ENCODE measurements at regions not wholly inside any gene's neighbourhood (a gene's known extent, or its start where the extent isn't known, plus 50 kb on each side); places are given as distances from the start of the nearest gene placed in this dataset.

DNA sequence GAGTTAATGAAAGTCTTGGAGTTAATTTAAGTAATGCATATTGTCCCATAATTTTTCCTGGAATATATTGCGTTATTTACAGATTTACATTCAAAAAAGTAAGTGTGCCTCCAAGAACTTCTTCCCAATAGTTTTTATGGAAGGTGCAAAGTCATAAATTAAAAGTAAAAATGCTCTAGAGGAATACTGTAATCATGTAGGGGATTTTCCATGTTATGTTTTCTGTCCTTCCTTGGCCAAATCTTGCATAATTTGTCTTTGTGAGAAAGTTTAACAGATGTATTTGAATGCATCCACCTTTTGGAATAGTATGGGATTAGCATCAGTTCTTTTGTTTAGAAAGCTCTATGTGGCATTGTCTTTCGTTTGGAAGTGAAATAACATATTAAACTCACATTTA lies 144.1 kb upstream of the GIMD1 start:
- DNase-seq, result no peak

DNA sequence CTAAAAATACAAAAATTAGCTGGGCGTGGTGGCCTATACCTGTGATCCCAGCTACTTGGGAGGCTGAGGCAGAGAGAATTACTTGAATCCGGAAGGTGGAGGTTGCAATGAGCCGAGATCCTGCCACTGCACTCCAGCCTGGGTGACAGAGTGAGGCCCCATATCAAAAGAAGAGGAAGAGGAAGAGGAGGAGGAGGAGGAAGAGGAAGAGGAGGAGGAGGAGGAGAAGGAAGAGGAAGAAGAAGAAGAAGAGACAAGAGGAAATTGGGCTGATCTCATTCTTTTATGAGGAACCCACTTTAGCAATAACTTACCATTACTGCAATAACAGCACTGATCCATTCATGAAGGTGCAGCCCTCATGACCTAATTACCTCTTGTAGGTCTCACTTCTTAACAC lies 138.9 kb upstream of the GIMD1 start:
- DNase-seq, result no peak

- no peak for DNase-seq
Observed at GRCh38 chr4:106503116-106504050, 134.8 kb upstream of the GIMD1 start.

- DNase-seq, result no peak
Observed at GRCh38 chr4:106502106-106502699, 133.6 kb upstream of the GIMD1 start.

DNA sequence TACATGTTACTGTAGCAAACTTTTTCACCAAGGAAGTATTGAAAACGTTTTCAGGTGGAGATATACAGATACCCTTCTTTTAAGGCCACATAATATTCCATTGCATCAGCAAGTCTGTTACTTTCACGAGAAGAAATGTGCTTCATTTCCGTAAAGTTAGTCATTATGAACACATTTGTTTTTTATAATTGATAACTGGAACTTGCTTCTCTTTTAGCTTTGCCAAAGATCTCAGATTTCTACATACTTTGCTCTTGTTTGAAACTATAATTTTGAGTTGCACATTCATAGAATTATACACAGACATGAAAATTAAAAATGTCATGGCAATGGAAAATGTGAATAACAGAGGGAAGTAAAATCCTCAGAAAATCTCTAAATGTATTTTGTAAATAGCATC lies 128.7 kb upstream of the GIMD1 start:
- DNase-seq, result no peak

- DNase-seq, result no peak
Observed at GRCh38 chr4:106496061-106496460, 127.5 kb upstream of the GIMD1 start.

- DNase-seq, result no peak
Observed at GRCh38 chr4:106495476-106495875, 126.9 kb upstream of the GIMD1 start.

GRCh38 chr4:106494066-106494465 lies 125.5 kb upstream of the GIMD1 start:
- DNase-seq, result no peak

GRCh38 chr4:106493086-106493485 lies 124.5 kb upstream of the GIMD1 start:
- no peak for DNase-seq

- no peak for DNase-seq
Observed at GRCh38 chr4:106486533-106486932, 118.0 kb upstream of the GIMD1 start.

GRCh38 chr4:106481801-106482200 lies 113.2 kb upstream of the GIMD1 start:
- DNase-seq, result no peak

- no peak for DNase-seq
Observed at GRCh38 chr4:106478152-106478551, 109.6 kb upstream of the GIMD1 start.

DNA sequence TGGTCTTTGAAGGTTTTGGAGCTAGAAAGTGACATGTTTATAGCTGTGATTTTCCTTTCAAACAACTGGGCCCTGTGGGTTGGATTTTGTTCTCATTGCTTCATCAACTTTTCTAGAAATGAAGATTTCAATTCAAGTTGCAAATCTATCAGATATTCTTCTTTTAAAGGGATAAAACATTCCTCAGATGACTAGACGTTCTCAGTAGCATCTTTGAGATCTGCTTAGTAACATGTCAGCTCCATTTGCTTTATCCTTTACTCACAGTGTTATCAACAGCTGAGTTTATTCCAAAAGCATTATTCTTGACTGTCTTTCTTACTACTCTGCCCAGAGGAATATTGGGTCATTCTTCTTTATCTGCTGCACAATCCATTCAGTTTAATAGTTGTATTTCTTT lies 108.2 kb upstream of the GIMD1 start:
- no peak for DNase-seq

- no peak for DNase-seq
Observed at GRCh38 chr4:106473515-106473914, 104.9 kb upstream of the GIMD1 start.

DNA sequence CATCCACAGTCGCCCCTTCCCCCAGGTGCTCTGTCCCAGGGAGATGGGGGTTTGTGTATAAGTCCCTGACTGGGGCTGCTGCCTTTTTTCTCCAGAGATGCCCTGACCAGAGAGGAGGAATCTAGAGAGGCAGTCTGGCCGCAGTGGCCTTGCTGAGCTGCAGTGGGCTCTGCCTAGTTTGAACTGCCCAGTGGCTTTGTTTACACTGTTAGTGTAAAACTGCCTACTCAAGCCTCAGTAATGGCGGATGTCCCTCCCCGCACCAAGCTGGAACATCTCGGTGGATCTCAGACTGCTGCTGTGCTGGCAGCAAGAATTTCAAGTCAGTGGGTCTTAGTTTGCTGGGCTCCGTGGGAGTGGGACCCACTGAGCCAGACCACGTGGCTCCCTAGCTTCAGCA lies 102.6 kb upstream of the GIMD1 start:
- no peak for DNase-seq

DNA sequence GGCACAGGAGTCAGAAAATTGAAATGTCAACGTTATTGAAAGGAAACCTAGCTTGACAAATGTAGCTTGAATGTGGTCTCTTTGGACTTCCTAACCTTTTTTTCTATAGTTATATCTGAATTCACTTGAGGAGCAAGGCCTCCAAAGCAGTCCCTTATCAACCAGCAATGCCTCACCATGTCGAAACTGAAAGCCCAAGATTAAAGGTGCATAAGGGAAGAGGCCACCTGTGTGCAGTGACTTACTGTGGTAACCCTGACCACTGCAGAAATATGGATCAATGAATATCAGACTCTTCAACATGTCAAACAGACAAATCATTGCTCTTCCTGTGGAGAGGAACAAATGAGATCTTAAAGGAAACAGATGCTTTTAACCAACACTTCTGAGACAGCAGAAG lies 95.0 kb upstream of the GIMD1 start:
- DNase-seq, result no peak

GRCh38 chr4:106454581-106454980 lies 86.0 kb upstream of the GIMD1 start:
- no peak for DNase-seq

DNA sequence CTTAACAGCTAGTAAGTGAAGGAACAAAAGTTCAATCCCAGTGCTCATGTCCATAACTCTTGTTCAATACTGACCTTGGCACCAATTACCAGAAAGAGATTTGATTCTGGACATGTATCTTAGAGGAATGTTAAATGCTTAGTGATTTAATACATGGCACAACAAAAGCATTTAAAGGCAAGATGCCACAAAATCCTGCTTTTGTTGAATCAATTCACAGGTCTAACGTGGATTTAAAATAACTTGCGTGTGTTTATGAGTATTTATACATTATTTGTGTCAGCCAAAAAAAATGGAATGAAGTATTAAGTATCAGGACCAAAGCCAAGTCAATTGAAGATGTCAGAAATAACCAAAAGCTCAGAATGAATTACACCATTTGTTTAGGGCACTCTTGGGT lies 85.4 kb upstream of the GIMD1 start:
- DNase-seq, result no peak

DNA sequence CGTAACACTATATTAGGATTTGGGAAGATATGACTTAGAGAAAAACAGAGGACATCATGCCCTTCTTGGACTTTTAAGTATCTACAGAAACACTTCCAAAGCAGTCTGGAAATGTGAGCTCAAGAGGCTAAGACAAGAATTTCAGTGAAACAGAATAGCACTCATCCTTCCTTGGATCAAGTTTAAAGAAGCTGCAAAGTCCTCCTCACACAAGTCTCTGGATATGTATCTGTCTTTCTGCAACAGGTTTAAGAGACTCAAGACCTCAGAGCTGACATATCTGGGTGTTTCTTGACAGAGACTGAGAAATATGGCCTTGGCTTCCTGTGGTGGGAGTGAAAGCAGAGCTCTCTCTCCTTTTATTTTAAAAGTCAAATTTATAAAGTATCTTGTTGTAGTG lies 82.5 kb upstream of the GIMD1 start:
- DNase-seq, result no peak

- DNase-seq, result no peak
Observed at GRCh38 chr4:106450249-106450648, 81.7 kb upstream of the GIMD1 start.

DNA sequence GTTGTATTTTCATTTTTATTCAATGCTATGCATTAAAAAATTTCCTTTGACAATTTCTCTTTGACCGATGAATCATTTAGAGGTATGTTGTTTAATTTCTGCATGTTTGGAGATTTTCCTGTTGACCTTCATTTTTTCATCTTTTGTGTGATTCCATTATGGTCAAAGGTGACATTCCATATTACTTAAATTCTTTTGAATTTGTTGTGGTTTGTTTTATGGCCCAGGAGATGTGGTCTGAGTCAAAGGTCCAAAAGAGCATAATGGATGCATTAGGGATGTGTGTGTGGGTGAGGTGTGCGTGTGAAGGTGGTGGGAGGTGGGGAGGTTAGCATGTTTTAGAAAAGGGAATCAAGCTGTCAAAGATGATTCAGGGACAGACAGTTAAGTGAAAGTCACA lies 76.0 kb upstream of the GIMD1 start:
- DNase-seq, result no peak

DNA sequence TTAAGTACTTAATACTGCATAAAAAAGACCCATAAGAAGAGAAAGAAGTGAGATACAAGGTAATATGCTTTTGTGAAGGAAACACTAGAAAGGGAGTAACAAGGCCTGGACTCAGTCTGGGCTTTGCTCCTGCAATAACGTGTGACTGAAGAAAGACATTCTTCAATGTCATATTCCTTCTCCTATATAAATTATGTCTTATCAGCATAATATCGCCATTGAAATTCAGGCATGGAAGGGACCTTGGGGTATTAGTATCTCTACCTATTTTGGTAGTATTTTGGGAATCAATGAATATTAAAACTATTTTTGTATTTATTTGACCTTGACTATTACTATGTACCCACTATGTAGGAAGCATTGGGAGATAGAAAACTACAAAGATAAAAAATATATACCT lies 62.2 kb upstream of the GIMD1 start:
- DNase-seq, result no peak

DNA sequence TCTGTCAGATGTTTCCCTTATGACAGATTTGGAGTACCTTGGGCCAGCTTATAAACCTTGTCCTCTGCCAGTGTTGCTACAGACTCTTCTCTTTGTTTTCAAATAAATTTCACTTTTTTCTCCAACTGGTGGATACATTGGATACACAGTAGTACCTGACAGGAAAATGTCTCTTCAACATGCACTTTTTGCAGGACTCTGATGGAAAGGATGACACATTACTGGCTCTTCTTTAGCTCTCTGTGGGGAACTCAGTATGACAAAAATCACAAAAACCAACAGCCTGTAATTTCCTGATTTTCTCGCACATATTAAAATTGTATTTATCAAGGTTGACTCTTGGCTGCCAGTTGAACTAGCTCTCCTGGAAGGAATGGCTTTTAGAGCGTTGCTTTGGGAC lies 61.3 kb upstream of the GIMD1 start:
- DNase-seq, result no peak

DNA sequence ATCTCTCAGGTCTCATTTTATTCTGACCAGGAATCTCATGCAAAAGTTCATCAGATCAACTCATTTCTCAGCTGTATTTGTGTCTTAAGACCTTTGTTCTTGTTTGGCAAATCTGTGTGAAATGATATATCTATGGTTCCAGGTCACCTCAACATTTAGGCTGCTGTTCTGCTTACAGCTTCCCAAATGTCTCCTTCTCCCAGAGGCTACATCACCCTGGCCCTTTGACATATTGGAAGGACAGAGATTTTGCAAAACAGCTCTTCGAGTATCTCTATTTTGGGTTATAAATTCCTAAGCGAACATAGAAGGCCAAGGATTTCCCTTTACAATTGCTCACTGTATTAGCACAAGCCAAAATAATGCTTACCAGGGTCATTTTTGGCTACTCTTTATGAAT lies 57.5 kb upstream of the GIMD1 start:
- DNase-seq, result no peak

GRCh38 chr4:106425576-106425975 lies 57.0 kb upstream of the GIMD1 start:
- no peak for DNase-seq

Measured in cerebellar nuclear complex (tissue), 1 donor.